Smooth muscle cell (in vitro differentiated cells): ENCODE measurements at regions not wholly inside any gene's neighbourhood (a gene's known extent, or its start where the extent isn't known, plus 50 kb on each side); places are given as distances from the start of the nearest gene placed in this dataset.

Source experiments
- DNase-seq: peaks from one replicate; lab custom pipeline; 2025; ENCODE audit not compliant: unreplicated experiment; lab: John Stamatoyannopoulos, UW
- H2AFZ ChIP-seq: fragments of 200-600 bp; sonication (generic); 2 replicates; pipeline ENCODE4 v1.6.0; 2016; ENCODE audit warnings: antibody characterized with exemption, low read depth, mild to moderate bottlenecking
- H3F3A ChIP-seq: fragments of 200-600 bp; sonication (generic); 2 replicates; pipeline ENCODE4 v1.6.0; 2017; ENCODE audit warnings: antibody characterized with exemption, low read depth
- H3K27ac ChIP-seq: fragments of 200-600 bp; sonication (generic); 2 replicates; pipeline ENCODE4 v1.5.1; 2016; ENCODE audit warnings: low read depth, mild to moderate bottlenecking
- H3K27me3 ChIP-seq: fragments of 200-600 bp; sonication (generic); 2 replicates; pipeline ENCODE4 v1.6.1; 2016; ENCODE audit warnings: low read depth, mild to moderate bottlenecking
- H3K36me3 ChIP-seq: fragments of 200-600 bp; sonication (generic); 2 replicates; pipeline ENCODE4 v1.5.1; 2016; ENCODE audit warnings: low read depth
- H3K4me1 ChIP-seq: fragments of 200-600 bp; sonication (generic); 2 replicates; pipeline ENCODE4 v1.5.1; 2016; ENCODE audit warnings: low read depth
- H3K4me2 ChIP-seq: fragments of 200-600 bp; sonication (generic); 2 replicates; pipeline ENCODE4 v1.6.0; 2016; ENCODE audit warnings: mild to moderate bottlenecking
- H3K4me3 ChIP-seq: fragments of 200-600 bp; sonication (generic); 2 replicates; pipeline ENCODE4 v1.5.1; 2016; ENCODE audit warnings: mild to moderate bottlenecking
- H3K79me2 ChIP-seq: fragments of 200-600 bp; sonication (generic); 2 replicates; pipeline ENCODE4 v1.6.0; 2016; ENCODE audit warnings: low read depth, mild to moderate bottlenecking
- H3K9ac ChIP-seq: fragments of 200-600 bp; sonication (generic); 2 replicates; pipeline ENCODE4 v1.6.0; 2016; ENCODE audit warnings: low read depth
- H3K9me3 ChIP-seq: fragments of 200-600 bp; sonication (generic); replicated peaks from 2 replicates; pipeline ENCODE4 v1.5.1; 2016; ENCODE audit warnings: low read depth
- H4K20me1 ChIP-seq: fragments of 200-600 bp; sonication (generic); 2 replicates; pipeline ENCODE4 v1.6.0; 2016; ENCODE audit warnings: low read depth
- WGBS: methylation state at CpG from one replicate; pipeline ENCODE4 v1.1.7; 2016; ENCODE audit warnings: low lambda C conversion rate; 5-methylcytosine and 5-hydroxymethylcytosine counted together
- TF ChIP-seq, protein P1 (sequence below): fragments of 200-600 bp; sonication (generic); IDR thresholded peaks from 2 replicates; pipeline ENCODE4 v1.5.1; 2017; ENCODE audit warnings: borderline replicate concordance, mild to moderate bottlenecking, antibody characterized with exemption; ENCODE audit not compliant: insufficient read depth, poor library complexity, severe bottlenecking

DNA sequence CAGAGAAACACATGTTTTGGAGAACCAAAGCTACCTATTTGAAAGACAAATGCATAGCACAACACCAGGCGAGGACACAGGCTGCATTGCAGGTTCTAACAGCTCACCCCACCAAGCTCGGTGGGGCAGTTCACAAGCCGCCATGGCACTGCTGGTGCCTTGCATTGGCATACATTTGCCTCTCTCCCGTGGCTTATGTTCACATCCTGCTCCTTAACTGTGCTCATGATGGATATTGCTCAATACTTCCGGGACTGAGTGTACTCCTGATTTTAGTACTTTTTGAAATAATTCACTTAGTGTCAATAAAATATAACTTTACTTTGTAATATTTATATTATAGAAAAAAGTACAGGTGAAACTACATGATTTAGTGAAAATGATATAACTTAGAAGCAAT, 1187.4 kb upstream of the NCAM2 start:
- Histone ChIP-seq H3K36me3 (no peaks in the 10 kb centered on the region), H3K27me3 (no peaks in the 10 kb centered on the region), H3K79me2 (no peaks in the 10 kb centered on the region), H4K20me1 (no peaks in the 10 kb centered on the region), H3K9ac (no peak overlapping the region), H3K27ac (no peak overlapping the region), H2AFZ (no peak overlapping the region), H3K4me3 (no peak overlapping the region), H3K4me2 (no peak overlapping the region), H3K9me3 (no peaks in the 10 kb centered on the region), H3F3A (no peaks in the 10 kb centered on the region), H3K4me1 (no peaks in the 10 kb centered on the region)
- 64% methylated on average over 5 of the region's 5 CpGs for WGBS
- TF ChIP-seq, protein P1, sequence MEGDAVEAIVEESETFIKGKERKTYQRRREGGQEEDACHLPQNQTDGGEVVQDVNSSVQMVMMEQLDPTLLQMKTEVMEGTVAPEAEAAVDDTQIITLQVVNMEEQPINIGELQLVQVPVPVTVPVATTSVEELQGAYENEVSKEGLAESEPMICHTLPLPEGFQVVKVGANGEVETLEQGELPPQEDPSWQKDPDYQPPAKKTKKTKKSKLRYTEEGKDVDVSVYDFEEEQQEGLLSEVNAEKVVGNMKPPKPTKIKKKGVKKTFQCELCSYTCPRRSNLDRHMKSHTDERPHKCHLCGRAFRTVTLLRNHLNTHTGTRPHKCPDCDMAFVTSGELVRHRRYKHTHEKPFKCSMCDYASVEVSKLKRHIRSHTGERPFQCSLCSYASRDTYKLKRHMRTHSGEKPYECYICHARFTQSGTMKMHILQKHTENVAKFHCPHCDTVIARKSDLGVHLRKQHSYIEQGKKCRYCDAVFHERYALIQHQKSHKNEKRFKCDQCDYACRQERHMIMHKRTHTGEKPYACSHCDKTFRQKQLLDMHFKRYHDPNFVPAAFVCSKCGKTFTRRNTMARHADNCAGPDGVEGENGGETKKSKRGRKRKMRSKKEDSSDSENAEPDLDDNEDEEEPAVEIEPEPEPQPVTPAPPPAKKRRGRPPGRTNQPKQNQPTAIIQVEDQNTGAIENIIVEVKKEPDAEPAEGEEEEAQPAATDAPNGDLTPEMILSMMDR, result no peak
- DNase-seq, result no peak

DNA sequence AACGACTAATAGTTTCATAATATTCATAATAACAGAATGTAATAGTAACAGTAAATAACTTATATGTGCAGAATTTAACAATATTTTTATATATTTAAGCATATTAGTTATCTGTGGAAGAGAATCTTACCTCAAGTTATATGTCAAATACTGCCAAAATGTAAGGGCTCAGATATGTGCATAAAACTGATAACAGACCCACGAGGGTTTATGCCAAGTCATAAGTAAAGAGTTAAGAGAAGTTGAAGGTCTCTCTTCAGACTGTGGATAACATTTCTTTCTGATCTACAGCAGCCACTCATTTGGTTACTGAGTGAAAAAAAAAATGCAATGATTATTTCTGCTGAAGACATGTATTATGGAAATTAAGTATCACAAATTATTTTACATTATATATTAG, 1167.8 kb upstream of the NCAM2 start:
- TF ChIP-seq, protein P1, result no peak
- Histone ChIP-seq H3K36me3 (no peaks in the 10 kb centered on the region), H2AFZ (no peak overlapping the region), H3K27ac (no peak overlapping the region), H3K4me3 (no peak overlapping the region), H3K4me1 (no peaks in the 10 kb centered on the region), H4K20me1 (no peaks in the 10 kb centered on the region), H3K79me2 (no peaks in the 10 kb centered on the region), H3K27me3 (no peaks in the 10 kb centered on the region), H3K9ac (no peak overlapping the region), H3K9me3 (no peaks in the 10 kb centered on the region), H3K4me2 (no peak overlapping the region), H3F3A (no peaks in the 10 kb centered on the region)
- no peak for DNase-seq
- WGBS, result 87% methylated on average over 2 of the region's 2 CpGs

DNA sequence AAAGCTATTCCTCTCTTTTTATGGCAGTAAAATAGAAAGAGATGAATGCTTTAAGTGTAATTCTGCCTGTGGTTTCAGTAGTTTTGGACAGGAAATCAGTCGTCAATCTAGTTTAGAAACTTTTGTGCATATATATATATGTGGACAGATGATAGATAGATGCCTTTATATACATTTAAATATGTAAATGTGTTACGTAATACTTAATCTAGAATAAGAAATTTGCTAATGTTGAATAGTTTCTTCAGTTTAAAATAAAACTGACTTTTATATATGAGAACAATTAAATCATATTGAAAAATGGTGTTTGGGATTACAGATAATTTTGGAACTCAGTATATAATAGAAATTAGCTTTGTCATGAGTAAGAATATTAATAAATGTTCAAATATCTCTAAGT, 1165.7 kb upstream of the NCAM2 start:
- no peak overlapping the region for H3K4me2 ChIP-seq
- no peaks in the 10 kb centered on the region for H3K79me2 ChIP-seq
- no peak overlapping the region for H3K4me3 ChIP-seq
- no peaks in the 10 kb centered on the region for H3K9me3 ChIP-seq
- H3K4me1 ChIP-seq, result no peaks in the 10 kb centered on the region
- no peak overlapping the region for H3K27ac ChIP-seq
- no peaks in the 10 kb centered on the region for H3F3A ChIP-seq
- H3K9ac ChIP-seq, result no peak overlapping the region
- TF ChIP-seq, protein P1, result no peak
- no peaks in the 10 kb centered on the region for H3K27me3 ChIP-seq
- no peak for DNase-seq
- no peaks in the 10 kb centered on the region for H3K36me3 ChIP-seq
- 80% methylated on average over 2 of the region's 2 CpGs for WGBS
- H2AFZ ChIP-seq, result no peak overlapping the region
- no peaks in the 10 kb centered on the region for H4K20me1 ChIP-seq

DNA sequence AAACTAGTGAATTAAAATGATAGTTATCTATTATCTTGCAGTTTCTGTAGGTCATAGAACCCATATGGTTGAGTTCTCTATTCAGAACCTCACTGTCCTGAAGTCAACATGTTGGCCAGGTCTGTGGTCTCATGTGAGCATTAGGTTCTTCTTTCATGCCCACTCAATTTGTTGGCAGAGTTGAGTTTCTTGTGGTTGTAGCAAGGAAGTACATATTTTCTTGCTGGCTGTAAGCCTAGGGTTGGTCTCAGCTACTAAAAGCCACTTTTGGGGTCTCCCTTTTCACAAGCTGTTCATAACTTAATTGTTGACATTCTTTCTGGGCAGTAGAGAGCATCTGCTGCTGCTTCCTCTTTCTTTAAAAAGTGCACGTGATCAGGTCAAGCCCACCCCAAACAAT, 1165.1 kb upstream of the NCAM2 start:
- Histone ChIP-seq H3K27ac (no peak overlapping the region), H3K4me3 (no peak overlapping the region), H3K79me2 (no peaks in the 10 kb centered on the region), H3K36me3 (no peaks in the 10 kb centered on the region), H3K4me1 (no peaks in the 10 kb centered on the region), H2AFZ (no peak overlapping the region), H3K9me3 (no peaks in the 10 kb centered on the region), H3K4me2 (no peak overlapping the region), H3K27me3 (no peaks in the 10 kb centered on the region), H4K20me1 (no peaks in the 10 kb centered on the region), H3F3A (no peaks in the 10 kb centered on the region), H3K9ac (no peak overlapping the region)
- DNase-seq, result no peak
- TF ChIP-seq, protein P1, result no peak
- 74% methylated on average over 1 of the region's 1 CpG for WGBS
